ENCODE measurements at regions not wholly inside any gene's neighbourhood (a gene's known extent, or its start where the extent isn't known, plus 50 kb on each side); places are given as distances from the start of the nearest gene placed in this dataset.

- Histone ChIP-seq H3K27me3 (no peaks in the 10 kb centered on the region), H3K27ac (no peak overlapping the region), H3K4me3 (no peak overlapping the region), H3K9me3 (no peaks in the 10 kb centered on the region), H3K36me3 (no peaks in the 10 kb centered on the region), H3K4me1 (no peaks in the 10 kb centered on the region)
- intact Hi-C loops (cut with DNase I): no loop called here
- DNase-seq (ENCODE audit: extremely low spot score in 2 of 2): no peak
- TF ChIP-seq POLR2A (IDR thresholded peaks at IDR 0.05): no peak
- TF ChIP-seq POLR2AphosphoS5 (IDR thresholded peaks at IDR 0.05; ENCODE audit: insufficient read depth in 1 of 2, low read depth in 1 of 2): no peak
- no peak for TF ChIP-seq CTCF (IDR thresholded peaks at IDR 0.05)
These were observed 92.8 kb upstream of the HNRNPU start for GRCh38 chr1:244957122-244957521.

GRCh38 chr1:244955661-244956060 is 91.3 kb upstream of the HNRNPU start:
- Histone ChIP-seq H3K4me3 (no peak overlapping the region), H3K9me3 (no peaks in the 10 kb centered on the region), H3K36me3 (no peaks in the 10 kb centered on the region), H3K27ac (no peak overlapping the region), H3K27me3 (no peaks in the 10 kb centered on the region), H3K4me1 (no peaks in the 10 kb centered on the region)
- TF ChIP-seq CTCF (IDR thresholded peaks at IDR 0.05) (no peak), POLR2A (IDR thresholded peaks at IDR 0.05) (no peak), POLR2AphosphoS5 (IDR thresholded peaks at IDR 0.05; ENCODE audit: insufficient read depth in 1 of 2, low read depth in 1 of 2) (no peak)
- DNase-seq (ENCODE audit: extremely low spot score in 2 of 2): no peak
- intact Hi-C loops (cut with DNase I): no loop called here

- Histone ChIP-seq H3K4me3 (no peak overlapping the region), H3K4me1 (no peaks in the 10 kb centered on the region), H3K36me3 (no peaks in the 10 kb centered on the region), H3K27ac (no peak overlapping the region), H3K9me3 (no peaks in the 10 kb centered on the region), H3K27me3 (no peaks in the 10 kb centered on the region)
- intact Hi-C loops (cut with DNase I): no loop called here
- DNase-seq (ENCODE audit: extremely low spot score in 2 of 2): no peak
- TF ChIP-seq POLR2A (IDR thresholded peaks at IDR 0.05) (no peak), POLR2AphosphoS5 (IDR thresholded peaks at IDR 0.05; ENCODE audit: insufficient read depth in 1 of 2, low read depth in 1 of 2) (no peak), CTCF (IDR thresholded peaks at IDR 0.05) (no peak)
These were observed 90.0 kb upstream of the HNRNPU start for GRCh38 chr1:244954359-244954758.

GRCh38 chr1:244953901-244954300 is 89.6 kb upstream of the HNRNPU start:
- H3K4me3 ChIP-seq: no peak overlapping the region
- H3K4me1 ChIP-seq: no peaks in the 10 kb centered on the region
- intact Hi-C loops (cut with DNase I): no loop called here
- no peak overlapping the region for H3K27ac ChIP-seq
- no peaks in the 10 kb centered on the region for H3K36me3 ChIP-seq
- no peak for DNase-seq (ENCODE audit: extremely low spot score in 2 of 2)
- TF ChIP-seq CTCF (IDR thresholded peaks at IDR 0.05) (no peak), POLR2AphosphoS5 (IDR thresholded peaks at IDR 0.05; ENCODE audit: insufficient read depth in 1 of 2, low read depth in 1 of 2) (no peak), POLR2A (IDR thresholded peaks at IDR 0.05) (no peak)
- H3K27me3 ChIP-seq: no peaks in the 10 kb centered on the region
- no peaks in the 10 kb centered on the region for H3K9me3 ChIP-seq

- Histone ChIP-seq H3K27me3 (no peaks in the 10 kb centered on the region), H3K36me3 (no peaks in the 10 kb centered on the region), H3K4me1 (no peaks in the 10 kb centered on the region), H3K9me3 (no peaks in the 10 kb centered on the region), H3K27ac (no peak overlapping the region), H3K4me3 (no peak overlapping the region)
- TF ChIP-seq POLR2AphosphoS5 (IDR thresholded peaks at IDR 0.05; ENCODE audit: insufficient read depth in 1 of 2, low read depth in 1 of 2): no peak
- TF ChIP-seq POLR2A (IDR thresholded peaks at IDR 0.05): no peak
- TF ChIP-seq CTCF (IDR thresholded peaks at IDR 0.05): no peak
- DNase-seq (ENCODE audit: extremely low spot score in 2 of 2): no peak
- intact Hi-C loops (cut with DNase I): no loop called here
These were observed 88.6 kb upstream of the HNRNPU start for GRCh38 chr1:244952940-244953339.
